Hematopoietic multipotent progenitor cell (in vitro differentiated cells): ENCODE measurements at regions not wholly inside any gene's neighbourhood (a gene's known extent, or its start where the extent isn't known, plus 50 kb on each side); places are given as distances from the start of the nearest gene placed in this dataset.
A peak's percentile ranks its signal among the peaks of the same experiment; 100 is the strongest.

Experiments
- DNase-seq, 3 donors: peaks; one replicate each; pipeline ENCODE4 v3.0.0-alpha.2; 2011 to 2015; ENCODE audit warnings: low read depth in 2 of 3, low spot score in 2 of 3

- no peak for DNase-seq
Observed at GRCh38 chr2:217749008-217749407, 253.8 kb downstream of the TNS1 start.

GRCh38 chr2:217746808-217747207 is 256.0 kb downstream of the TNS1 start:
- no peak for DNase-seq

DNA sequence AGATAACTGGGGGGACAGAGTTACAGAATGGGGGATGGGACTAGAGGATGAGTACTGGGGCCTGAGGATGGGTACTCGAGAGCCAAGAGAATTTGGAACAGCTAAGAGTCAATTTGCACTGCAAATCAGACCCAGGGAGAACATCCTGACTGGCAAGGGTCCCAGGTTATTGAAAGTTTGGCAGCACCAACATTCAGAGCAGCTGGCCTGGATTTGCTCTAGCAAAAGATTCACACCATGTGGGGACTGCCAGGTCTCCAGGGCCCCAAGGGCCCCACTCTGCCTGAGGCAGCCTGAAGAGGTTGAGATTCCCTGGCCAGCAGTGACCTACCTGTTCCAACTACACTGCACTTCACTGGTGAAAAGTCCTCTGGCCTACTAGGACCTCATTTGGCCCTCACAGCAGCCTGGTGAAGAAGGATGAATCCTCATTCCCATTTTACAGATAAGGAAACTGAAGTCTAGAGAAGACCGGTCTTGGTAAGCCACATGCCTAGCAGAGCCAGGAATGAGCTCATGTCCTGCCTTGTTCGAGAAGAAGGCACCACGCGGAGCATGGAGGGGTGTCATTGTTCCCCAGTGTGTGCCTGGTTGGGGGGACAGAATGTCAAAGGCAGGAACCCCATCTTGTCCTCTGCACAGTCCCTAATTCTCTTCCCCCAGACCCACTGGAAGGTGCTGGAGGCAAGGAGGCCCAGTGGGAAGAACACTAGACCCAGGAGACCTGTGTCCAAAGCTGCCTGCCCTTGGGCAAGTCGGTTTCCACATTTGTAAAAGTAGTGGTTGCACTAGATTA is 258.6 kb downstream of the TNS1 start:
- no peak for DNase-seq

DNA sequence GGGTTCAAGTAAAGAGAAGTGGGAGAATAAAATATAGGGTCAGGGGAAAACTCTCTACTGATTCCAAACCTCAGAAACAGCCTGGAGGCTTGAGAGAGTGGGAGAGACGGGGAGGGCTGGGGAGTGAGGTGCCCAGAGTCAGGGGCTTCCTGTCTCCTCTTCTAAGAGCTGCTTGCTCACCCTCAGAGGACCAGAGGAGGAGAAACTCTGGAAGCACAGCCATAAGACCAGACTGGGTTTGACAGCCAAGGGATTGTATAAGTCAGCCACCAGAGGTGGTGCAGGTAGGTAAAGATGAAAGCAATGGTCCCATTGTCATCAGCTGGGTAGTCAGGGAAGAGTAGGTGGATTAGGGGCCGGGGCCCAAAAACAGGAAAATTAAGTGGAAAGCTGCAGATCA is 259.4 kb downstream of the TNS1 start:
- no peak for DNase-seq

DNA sequence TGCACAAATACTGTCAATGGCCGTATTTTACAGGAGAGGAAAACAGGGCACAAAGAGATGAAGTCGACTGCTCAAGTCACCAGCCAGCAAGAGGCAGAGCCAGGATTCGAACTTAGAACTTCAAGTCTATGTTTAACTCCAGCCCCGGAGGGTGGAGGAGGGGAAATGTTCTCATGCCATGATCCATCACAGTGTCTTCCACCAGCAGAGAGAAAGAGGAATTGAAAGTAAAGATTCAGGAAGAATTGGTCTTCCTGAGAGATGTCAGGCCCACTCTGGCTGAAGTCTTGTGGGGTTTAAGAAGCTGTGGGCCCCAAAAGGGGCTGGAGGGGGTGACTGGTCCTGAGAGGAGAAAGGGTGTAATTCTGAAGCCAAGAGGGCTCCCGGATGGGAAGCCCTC is 260.0 kb downstream of the TNS1 start:
- no peak for DNase-seq

DNA sequence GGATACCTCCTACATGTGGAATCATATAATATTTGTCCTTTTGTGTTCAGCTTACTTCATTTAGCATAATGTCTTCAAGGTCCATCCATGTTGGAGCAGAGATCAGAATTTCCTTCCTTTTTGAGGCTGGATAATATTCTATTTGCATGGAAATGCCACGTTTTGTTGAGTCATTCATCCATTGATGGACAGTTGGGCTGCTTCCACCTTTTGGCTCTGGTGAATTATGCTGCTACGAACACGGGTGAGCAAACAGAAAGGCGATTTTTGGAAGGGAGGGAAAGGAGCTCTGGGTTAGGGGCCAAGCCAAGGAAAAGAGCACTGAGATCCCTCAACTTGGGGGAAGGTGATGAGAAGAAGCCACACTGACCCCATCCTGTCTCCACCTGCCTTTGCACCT is 260.5 kb downstream of the TNS1 start:
- no peak for DNase-seq

GRCh38 chr2:217741381-217741955 is 261.3 kb downstream of the TNS1 start:
- DNase-seq, result no peak

GRCh38 chr2:217740756-217741155 is 262.0 kb downstream of the TNS1 start:
- DNase-seq, result no peak

GRCh38 chr2:217740178-217740577 is 262.6 kb downstream of the TNS1 start:
- no peak for DNase-seq

- DNase-seq, result no peak
Observed at GRCh38 chr2:217739741-217740140, 263.1 kb downstream of the TNS1 start.

DNA sequence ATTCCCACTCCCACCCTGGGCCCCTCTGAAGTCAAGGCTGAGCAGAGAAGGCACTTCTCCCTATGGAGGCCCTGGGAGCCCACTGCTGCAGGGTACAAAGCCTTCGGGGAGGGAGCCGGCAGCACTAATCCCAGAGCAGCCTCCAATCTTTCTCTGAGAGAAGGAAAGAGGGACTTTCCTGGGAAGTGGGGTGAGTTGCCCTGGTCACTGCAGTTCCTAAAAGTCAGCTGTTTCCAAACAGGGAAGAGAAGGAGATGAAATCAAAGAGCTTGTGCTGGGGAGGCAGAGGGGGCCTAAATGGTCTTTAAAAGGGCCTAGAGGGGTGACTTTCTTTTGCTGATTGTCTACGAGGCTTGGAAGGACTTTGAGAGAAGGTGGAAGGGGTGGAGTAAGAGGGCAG is 264.7 kb downstream of the TNS1 start:
- no peak for DNase-seq

- DNase-seq, result no peak
Observed at GRCh38 chr2:217736776-217737550, 265.8 kb downstream of the TNS1 start.

GRCh38 chr2:217735899-217736298 is 266.9 kb downstream of the TNS1 start:
- no peak for DNase-seq

DNA sequence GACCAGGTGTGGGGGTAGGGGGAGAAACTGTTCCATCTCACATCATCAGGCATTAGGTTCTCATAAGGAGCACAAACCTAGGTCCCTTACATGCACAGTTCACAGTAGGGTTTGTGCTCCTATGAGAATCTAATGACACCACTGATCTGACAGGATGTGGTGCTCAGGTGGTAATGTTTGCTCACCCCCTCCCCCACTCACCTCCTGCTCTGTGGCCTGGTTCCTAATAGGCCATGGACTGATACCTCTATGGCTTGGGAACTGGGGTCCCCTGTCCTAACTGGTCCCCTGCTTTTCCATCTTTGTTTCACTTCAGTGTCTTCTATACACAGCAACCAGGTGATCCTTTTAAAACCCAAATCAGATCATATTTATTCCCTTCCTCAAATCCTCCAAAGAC is 267.8 kb downstream of the TNS1 start:
- no peak for DNase-seq

GRCh38 chr2:217733461-217733860 is 269.3 kb downstream of the TNS1 start:
- DNase-seq, result no peak

DNA sequence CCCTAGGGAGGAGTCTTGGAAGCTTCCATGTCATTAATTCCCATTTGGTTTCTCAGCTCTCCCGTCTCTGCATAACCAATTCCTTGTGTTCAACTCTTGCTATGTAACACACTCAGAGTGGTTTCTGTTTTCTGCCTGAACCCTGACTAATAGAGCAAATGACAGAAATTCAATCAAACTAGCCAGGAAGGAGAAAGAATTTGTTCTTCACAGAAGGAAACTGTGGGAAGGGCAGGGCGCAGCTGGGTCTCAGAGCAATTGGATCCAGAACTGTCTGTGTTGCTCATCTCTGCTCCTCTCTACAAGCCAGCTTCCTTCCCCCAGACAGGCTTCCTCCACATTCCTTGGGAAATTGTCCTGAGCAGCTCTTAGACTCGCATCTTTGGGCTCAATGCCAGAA is 269.8 kb downstream of the TNS1 start:
- no peak for DNase-seq

DNA sequence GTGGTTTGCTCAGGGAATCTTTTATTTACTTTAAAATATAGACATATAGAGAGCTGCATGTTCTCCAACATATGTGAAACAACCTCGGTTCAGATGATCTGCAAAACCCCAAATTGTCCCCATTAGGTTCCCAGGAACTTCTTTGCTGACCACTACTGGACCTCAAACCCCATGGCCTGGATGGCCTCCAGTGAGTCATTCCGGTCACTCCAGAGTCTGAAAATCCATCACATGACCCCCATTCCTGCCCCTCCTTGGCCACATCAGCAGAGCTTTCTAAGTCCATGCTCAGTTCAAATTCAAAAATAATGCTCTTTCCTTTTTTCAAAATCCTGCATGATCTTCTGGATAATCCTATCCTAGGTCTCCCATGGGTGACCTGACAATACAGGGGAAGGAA is 271.0 kb downstream of the TNS1 start:
- no peak for DNase-seq

- no peak for DNase-seq
Observed at GRCh38 chr2:217729421-217730053, 273.3 kb downstream of the TNS1 start.

- no peak for DNase-seq
Observed at GRCh38 chr2:217727801-217728200, 275.0 kb downstream of the TNS1 start.

DNA sequence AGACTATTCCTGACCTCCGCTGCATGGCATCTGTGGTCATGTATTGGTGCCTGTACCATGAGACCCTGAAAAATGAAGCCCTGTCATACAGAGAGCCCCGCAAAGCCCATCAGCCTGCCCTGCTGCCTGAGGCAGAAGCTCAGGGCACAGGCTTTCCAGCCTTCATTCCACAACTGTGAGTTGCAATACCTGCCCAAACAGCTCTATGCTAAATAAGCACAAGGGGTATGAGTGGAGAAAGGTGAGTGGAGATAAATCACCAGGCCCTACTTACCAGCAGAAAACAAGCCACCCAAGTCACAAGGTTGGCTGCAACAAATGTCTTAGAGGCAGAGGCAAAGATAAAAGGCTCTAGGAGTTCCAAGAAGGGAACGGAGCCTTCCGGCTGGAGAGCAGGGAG is 277.4 kb downstream of the TNS1 start:
- DNase-seq, result no peak

DNA sequence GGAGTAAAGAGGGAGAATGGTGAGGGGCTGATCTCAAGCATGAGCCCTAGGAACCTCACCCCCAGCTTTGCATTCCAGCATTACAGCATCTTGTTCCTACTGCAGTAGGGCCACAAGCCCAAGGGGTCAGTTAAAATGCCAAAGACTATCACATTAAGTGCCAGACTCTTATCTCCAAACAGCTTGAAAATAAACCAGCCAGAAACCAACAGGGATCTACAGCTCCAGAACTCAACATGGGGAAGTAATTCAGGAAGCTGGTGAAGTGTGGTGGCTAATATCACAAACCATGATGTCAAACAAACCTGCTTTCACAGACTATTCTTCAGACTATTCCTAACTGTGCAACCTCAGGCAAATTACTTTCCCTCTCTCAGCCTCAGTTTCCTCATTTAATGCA is 278.3 kb downstream of the TNS1 start:
- DNase-seq, result peak in 2 of 3 donors; percentile 9 to 48
